AG09319 (cell line): ENCODE measurements at regions not wholly inside any gene's neighbourhood (a gene's known extent, or its start where the extent isn't known, plus 50 kb on each side); places are given as distances from the start of the nearest gene placed in this dataset.
"Not testable (repeated sequence)": the region's sequence is repeated elsewhere in the genome, so short reads cannot be mapped to it uniquely, and the experiment has no call there.

Experiments
- DNase-seq: peaks from one replicate; pipeline ENCODE4 v3.0.0-alpha.2; 2010; ENCODE audit warnings: low read depth; ENCODE audit errors: extremely low read depth
- TF ChIP-seq, protein P1 (sequence below): IDR thresholded peaks from 2 replicates; pipeline ENCODE4 v1.5.1; 2011; ENCODE audit warnings: low read depth, mild to moderate bottlenecking, inconsistent platforms, low read length, moderate library complexity

DNA sequence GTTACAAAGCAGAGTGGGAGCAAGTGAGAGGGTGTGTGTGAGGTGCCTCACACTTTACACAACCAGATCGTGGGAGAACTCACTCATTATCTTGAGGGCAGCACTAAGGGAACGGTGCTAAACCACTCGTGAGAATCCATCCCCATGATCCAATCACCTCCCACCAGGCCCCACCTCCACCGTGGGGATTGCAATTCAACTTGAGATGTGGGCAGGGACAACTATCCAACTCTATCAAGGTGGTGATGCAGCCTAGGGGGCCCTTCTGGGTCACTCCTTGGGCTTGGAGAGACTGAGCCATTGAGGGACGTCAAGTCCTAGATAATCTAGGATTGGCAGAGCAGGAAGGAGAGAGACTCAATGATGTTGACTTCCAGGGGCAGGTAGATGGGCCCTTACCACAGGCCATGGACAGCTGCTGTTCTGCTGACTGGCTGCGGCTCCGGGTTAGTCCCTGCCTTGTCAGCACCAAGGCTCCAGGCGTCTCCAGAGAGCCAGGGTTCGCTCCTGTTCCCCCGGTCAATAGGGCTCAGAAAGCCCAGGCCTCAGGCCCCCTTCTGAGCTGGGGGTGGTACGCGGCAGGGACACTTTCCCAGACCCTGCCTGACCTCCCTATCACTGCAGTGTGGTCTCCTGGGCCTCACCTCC is 193.2 kb upstream of the HS6ST1 start:
- no peak for DNase-seq
- TF ChIP-seq, protein P1, sequence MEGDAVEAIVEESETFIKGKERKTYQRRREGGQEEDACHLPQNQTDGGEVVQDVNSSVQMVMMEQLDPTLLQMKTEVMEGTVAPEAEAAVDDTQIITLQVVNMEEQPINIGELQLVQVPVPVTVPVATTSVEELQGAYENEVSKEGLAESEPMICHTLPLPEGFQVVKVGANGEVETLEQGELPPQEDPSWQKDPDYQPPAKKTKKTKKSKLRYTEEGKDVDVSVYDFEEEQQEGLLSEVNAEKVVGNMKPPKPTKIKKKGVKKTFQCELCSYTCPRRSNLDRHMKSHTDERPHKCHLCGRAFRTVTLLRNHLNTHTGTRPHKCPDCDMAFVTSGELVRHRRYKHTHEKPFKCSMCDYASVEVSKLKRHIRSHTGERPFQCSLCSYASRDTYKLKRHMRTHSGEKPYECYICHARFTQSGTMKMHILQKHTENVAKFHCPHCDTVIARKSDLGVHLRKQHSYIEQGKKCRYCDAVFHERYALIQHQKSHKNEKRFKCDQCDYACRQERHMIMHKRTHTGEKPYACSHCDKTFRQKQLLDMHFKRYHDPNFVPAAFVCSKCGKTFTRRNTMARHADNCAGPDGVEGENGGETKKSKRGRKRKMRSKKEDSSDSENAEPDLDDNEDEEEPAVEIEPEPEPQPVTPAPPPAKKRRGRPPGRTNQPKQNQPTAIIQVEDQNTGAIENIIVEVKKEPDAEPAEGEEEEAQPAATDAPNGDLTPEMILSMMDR: no peak

DNA sequence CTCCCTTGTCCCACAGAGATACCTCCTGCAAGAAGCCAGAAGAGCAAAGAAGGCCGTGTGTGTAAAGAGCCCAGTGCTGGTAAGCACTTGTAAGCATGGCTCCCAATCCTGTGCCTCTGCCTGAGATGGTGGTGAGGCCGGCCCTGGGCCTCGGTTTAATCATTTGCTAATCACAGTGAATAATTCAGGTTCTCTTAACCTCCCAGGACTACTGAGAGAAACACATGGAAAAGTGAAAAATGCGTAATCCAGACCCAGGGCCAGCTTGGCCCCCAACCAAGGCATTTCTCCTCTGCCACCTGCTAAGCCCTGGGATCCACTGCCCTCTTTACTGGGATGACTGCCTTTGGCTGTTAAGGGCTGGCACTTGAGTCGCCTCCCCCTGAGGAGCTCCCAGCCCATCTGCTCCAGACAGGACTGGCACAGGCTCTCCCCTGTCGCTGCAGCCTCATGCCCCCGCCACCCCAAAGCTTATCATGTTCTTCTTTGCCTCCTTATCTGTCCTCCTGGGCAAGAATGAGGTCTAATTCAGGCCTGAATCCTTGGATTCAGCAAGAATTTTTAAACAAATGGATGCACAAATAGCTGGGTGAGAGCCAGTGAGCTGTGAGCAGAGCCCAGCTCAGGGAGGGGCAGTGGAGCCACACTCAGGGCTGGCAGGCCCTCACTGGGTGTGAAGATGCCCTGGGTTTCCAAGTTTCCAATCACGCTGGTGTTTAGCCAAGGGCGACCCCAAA is 193.9 kb upstream of the HS6ST1 start:
- DNase-seq: no peak
- TF ChIP-seq, protein P1: no peak

DNA sequence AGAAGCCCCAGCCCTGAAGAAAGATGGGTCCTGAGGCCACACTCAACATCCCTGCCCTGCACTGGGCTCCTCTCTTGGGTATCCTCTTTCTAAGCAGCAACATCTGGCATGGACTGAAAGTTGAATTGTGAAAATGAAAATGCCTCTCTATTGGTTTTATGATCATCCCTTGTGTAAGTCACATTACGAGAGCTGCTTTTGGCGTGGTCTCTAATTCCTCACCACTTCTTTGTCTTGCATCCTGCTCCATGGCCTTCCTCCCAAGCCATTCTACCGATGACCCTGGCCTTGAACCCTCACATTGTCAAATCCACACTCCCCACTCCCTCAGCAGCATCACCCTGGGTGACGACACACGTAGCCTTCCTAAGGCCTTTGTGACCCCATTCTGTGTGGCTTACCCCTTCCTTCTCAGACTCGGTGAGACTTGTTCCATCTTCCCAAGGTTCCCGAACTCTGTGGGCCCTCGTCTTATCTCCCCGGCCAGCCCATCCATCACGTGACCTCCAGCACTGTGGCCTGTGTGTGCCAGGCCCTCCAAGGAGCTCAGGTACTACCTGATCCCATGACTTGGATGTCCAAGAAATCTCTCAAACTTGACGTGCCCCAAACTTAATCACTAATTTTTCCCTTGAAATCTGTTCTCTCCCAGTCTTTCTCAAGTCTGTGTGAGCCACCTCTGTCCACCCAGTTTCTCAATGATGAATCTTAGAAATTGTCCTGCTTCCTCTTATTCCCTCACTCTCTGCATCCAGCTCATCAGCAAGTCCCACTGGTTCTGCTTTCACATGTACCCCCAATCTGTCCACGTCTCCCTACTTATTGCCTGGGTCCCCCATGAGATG is 194.7 kb upstream of the HS6ST1 start:
- DNase-seq: no peak
- TF ChIP-seq, protein P1: no peak

DNA sequence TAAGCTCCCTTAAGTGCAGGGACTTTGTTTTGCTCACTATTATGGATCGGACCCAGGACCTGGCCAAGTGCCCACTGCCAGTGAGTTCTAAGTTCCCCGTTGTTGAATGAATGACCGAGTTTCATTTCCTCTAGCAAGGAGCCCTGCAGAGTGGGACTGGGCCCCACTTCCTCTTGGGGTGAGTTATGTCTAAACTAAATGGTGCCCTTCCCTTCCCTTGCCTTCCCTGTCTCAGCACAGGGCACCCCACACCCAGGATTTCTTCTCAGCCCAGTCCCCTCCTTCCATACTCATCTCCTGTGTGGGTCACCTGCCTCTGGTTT is 195.3 kb upstream of the HS6ST1 start:
- DNase-seq: no peak
- TF ChIP-seq, protein P1: no peak

DNA sequence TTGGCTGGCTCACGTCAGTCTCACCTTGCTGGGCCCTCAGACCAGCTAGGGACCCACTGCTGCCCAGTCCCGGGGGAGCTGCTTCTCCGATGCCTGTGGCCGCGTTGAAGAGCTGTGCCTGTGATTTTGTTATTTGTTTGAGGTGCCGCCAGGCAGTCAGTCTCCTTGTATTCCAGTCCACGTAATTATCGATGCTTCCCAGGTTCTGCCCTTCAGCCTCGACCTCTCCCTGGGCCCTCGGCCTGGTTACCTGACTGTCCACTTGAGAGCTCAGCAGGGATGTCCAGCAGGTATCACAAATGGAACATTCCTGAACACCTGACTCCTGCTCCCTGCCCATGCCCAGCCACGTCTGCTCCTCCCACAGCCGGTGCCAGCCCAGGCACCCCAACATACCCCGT is 195.9 kb upstream of the HS6ST1 start:
- DNase-seq: no peak
- TF ChIP-seq, protein P1: no peak

DNA sequence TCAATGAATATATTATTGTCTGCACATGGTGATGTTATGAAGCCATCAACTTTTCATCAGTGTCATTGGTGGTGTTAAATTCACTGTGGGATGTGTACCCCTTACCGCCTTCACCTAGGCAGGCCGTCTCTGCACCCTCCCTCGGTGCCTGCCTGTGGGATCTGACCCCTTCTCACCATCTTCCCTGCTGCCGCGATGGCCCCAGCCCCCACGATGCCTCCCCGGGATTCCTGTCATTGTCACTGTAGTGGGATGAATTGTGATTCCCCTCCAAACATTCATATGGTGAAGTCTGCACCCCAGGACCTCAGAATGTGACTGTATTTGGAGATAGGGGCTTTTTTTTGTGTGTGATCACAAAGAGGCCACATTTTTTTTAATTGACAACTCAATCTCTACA is 198.3 kb upstream of the HS6ST1 start:
- TF ChIP-seq, protein P1: no peak
- DNase-seq: no peak

DNA sequence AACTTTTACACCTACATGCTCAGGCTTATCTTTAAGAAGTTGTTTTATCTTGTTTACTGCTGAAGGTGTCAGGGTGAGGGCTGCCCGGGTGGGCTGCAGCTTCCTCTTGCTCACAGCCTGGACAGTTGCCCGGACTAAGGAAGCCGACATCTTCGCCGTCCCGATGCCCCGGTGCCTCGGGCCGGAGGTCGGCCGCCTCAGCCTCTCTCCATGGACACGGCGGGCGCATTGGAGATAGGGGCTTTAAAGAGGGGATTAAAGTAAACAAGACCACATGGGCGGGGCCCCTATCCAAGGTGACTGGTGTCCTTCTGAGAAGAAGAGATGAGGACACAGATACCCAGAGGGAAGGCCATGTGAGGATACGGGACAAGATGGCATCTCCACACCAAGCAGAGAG is 200.4 kb upstream of the HS6ST1 start:
- DNase-seq: not testable (repeated sequence)
